ENCODE measurements at regions not wholly inside any gene's neighbourhood (a gene's known extent, or its start where the extent isn't known, plus 50 kb on each side); places are given as distances from the start of the nearest gene placed in this dataset.

DNA sequence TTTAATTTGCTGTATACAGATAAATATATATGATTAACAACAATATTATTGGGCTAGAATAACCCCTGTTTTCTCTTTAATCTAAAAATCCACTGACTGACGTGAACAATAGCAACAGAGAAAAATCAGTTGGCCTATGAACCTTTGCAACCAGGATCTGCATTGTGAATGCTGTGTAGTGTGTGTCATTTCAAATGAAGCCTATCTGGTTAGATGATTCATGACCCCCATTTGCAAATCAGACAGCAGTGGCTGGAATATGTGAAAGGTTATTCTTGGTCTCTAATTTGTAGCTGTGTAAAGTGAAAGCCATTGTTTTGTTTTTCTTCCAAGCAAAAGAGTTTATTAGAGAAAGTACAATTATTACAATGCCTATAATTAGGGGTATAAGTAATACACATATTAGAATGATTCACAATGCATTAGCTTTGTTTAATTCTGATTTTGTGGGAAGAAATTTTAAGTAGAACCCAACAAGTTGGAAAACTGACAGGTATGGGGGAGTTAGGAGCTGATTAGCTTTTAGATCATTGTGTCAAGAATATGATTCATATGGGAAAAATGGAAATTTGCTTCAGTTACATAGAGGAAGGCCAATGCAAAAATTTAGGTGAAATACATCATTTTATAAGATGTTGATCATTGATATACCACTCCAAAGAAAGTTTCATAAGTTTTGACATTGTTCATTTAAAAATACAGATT is 1362.2 kb upstream of the TMEFF2 start:
- H3K27me3 ChIP-seq (ENCODE audit: control insufficient read depth, insufficient read depth, low read length, poor library complexity, severe bottlenecking), result no peaks in the 10 kb centered on the region
- H3K36me3 ChIP-seq (ENCODE audit: control insufficient read depth, insufficient read depth, low read length), result no peaks in the 10 kb centered on the region
- 90 to 100% methylated on average over 1 of the region's 1 CpG for WGBS, 2 experiments
- H3K9me3 ChIP-seq (ENCODE audit: control insufficient read depth, low read length), result no peaks in the 10 kb centered on the region
- H3K27ac ChIP-seq (ENCODE audit: insufficient read depth, low read depth, low read length, poor library complexity, severe bottlenecking), result peak overlapping the region; percentile 26
- no peak overlapping the region for H3K4me3 ChIP-seq (ENCODE audit: insufficient read depth, low read depth, low read length)
- no peaks in the 10 kb centered on the region for H3K4me1 ChIP-seq (ENCODE audit: control insufficient read depth, insufficient read depth, low read length)

DNA sequence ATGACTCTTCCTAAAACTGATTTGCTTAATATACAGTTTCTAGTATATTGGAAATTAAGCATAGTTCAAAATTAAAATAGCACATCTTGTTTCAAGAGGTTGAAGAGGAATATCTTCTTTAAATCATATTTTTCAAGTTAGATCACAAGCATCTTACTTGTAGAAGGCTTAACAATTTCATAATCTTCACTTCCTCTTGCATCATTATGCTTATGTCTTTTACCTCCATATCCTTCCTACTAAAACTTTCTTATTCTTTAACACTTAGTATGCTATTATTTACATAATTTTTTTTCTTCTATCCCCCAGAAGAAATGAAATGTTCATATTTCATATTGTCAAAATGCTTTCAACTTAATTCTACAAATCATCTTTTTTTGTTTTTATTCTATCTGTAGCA is 1354.9 kb upstream of the TMEFF2 start:
- Histone ChIP-seq H3K27ac (ENCODE audit: insufficient read depth, low read depth, low read length, poor library complexity, severe bottlenecking) (no peak overlapping the region), H3K27me3 (ENCODE audit: control insufficient read depth, insufficient read depth, low read length, poor library complexity, severe bottlenecking) (no peaks in the 10 kb centered on the region), H3K36me3 (ENCODE audit: control insufficient read depth, insufficient read depth, low read length) (no peaks in the 10 kb centered on the region), H3K4me3 (ENCODE audit: insufficient read depth, low read depth, low read length) (no peak overlapping the region), H3K9me3 (ENCODE audit: control insufficient read depth, low read length) (no peaks in the 10 kb centered on the region), H3K4me1 (ENCODE audit: control insufficient read depth, insufficient read depth, low read length) (no peaks in the 10 kb centered on the region)

DNA sequence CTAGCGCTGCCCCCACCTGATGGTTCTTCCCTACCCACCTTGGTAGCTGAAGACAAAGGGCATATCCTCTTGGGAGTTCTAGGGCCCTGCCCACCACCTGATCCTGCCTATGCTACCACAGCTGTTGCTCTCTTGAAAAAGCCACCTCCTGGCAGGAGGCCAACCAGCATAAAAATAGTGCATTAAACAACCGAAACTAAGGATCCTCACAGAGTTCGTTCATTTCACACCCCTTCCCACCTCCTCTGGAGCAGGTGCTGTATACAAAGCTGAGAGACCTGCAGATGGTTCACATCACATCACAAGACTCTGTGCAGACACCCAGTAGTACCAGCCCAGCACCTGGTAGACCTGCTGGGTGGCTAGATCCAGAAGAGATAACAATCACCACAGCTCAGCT is 1348.0 kb upstream of the TMEFF2 start:
- Histone ChIP-seq H3K4me1 (ENCODE audit: control insufficient read depth, insufficient read depth, low read length) (no peaks in the 10 kb centered on the region), H3K4me3 (ENCODE audit: insufficient read depth, low read depth, low read length) (no peak overlapping the region), H3K9me3 (ENCODE audit: control insufficient read depth, low read length) (no peaks in the 10 kb centered on the region), H3K36me3 (ENCODE audit: control insufficient read depth, insufficient read depth, low read length) (no peaks in the 10 kb centered on the region), H3K27ac (ENCODE audit: insufficient read depth, low read depth, low read length, poor library complexity, severe bottlenecking) (no peak overlapping the region), H3K27me3 (ENCODE audit: control insufficient read depth, insufficient read depth, low read length, poor library complexity, severe bottlenecking) (no peaks in the 10 kb centered on the region)
- 78 to 93% methylated on average over 3 of the region's 3 CpGs for WGBS, 2 experiments

DNA sequence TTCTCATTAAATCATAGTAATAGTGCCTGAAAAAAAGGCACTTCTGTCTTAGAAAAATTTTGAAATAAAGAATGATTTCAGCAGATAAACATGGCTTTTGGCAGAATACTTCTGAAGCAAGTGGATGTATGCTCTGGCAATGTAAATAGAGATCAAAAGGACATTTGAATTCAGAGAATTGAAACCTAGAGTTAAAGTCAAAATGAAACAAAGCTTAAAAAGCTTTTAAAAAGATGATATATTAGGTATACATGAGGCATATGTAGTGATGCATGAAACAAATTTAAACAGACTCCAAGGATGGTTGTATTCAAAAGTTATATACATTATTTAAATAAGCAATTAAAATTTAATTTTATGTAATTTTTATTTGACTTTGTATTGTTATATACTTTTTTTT is 1344.5 kb upstream of the TMEFF2 start:
- Histone ChIP-seq H3K36me3 (ENCODE audit: control insufficient read depth, insufficient read depth, low read length) (no peaks in the 10 kb centered on the region), H3K4me3 (ENCODE audit: insufficient read depth, low read depth, low read length) (no peak overlapping the region), H3K27me3 (ENCODE audit: control insufficient read depth, insufficient read depth, low read length, poor library complexity, severe bottlenecking) (no peaks in the 10 kb centered on the region), H3K9me3 (ENCODE audit: control insufficient read depth, low read length) (no peaks in the 10 kb centered on the region), H3K27ac (ENCODE audit: insufficient read depth, low read depth, low read length, poor library complexity, severe bottlenecking) (no peak overlapping the region), H3K4me1 (ENCODE audit: control insufficient read depth, insufficient read depth, low read length) (no peaks in the 10 kb centered on the region)

DNA sequence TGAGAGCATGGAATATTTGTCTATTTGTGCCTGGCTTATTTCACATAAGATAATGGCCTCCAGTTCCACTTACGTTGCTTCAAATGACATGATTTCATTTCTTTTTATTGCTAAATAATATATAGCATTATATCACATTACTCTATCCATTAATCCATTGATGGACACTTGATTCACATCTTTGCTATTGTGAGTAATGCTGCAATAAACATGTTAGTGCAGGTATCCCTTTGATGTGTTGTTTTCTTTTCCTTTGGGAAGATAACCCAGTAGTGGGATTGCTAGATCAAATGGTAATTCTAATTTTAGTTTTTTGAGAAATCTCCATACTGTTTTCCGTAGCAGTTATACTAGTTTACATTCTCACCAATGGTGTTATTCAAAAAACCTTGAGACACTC is 1343.3 kb upstream of the TMEFF2 start:
- WGBS, 2 experiments, result 82 to 96% methylated on average over 1 of the region's 2 CpGs
- H3K27me3 ChIP-seq (ENCODE audit: control insufficient read depth, insufficient read depth, low read length, poor library complexity, severe bottlenecking), result no peaks in the 10 kb centered on the region
- no peak overlapping the region for H3K4me3 ChIP-seq (ENCODE audit: insufficient read depth, low read depth, low read length)
- H3K4me1 ChIP-seq (ENCODE audit: control insufficient read depth, insufficient read depth, low read length), result no peaks in the 10 kb centered on the region
- H3K36me3 ChIP-seq (ENCODE audit: control insufficient read depth, insufficient read depth, low read length), result no peaks in the 10 kb centered on the region
- no peak overlapping the region for H3K27ac ChIP-seq (ENCODE audit: insufficient read depth, low read depth, low read length, poor library complexity, severe bottlenecking)
- H3K9me3 ChIP-seq (ENCODE audit: control insufficient read depth, low read length), result no peaks in the 10 kb centered on the region

DNA sequence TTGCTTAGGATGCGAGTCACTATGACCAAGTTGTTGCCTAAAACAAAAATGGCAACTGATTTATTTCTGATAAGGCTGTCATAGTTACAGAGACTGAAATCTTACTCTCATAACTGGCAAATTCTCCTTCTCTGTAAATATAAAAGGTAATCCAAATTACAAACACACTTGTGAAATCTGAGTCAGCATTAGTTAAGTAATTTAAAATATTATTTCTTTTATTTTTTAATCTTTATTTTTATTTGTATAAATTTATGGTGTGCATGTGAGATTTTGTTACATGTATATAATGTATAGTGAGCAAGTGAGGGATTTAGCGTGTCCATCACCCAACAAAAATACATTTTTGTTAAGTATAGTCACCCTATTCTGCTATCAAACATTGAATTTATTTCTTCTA is 1342.8 kb upstream of the TMEFF2 start:
- no peak overlapping the region for H3K4me3 ChIP-seq (ENCODE audit: insufficient read depth, low read depth, low read length)
- no peaks in the 10 kb centered on the region for H3K9me3 ChIP-seq (ENCODE audit: control insufficient read depth, low read length)
- no peaks in the 10 kb centered on the region for H3K27me3 ChIP-seq (ENCODE audit: control insufficient read depth, insufficient read depth, low read length, poor library complexity, severe bottlenecking)
- WGBS, 2 experiments, result 90 to 94% methylated on average over 2 of the region's 2 CpGs
- no peaks in the 10 kb centered on the region for H3K36me3 ChIP-seq (ENCODE audit: control insufficient read depth, insufficient read depth, low read length)
- H3K27ac ChIP-seq (ENCODE audit: insufficient read depth, low read depth, low read length, poor library complexity, severe bottlenecking), result no peak overlapping the region
- H3K4me1 ChIP-seq (ENCODE audit: control insufficient read depth, insufficient read depth, low read length), result no peaks in the 10 kb centered on the region

DNA sequence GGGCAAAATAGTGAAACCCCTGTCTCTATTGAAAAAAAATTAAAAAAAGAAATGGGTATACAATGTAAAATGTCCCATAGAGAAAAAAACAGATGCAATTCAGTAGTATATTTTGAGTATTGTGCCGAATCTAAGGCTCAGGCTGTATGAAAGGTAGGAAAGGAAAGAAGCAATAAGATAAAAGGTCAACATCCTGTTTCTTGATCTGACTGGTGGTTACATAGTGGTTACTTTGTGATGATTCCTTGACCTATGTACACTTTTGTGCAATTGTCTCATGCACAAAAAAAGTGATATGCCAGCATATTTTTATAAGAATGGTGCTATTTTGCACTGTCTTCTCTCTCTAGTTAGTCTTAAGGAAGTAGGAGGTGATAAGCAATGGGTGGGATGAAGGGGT is 1333.7 kb upstream of the TMEFF2 start:
- no peaks in the 10 kb centered on the region for H3K27me3 ChIP-seq (ENCODE audit: control insufficient read depth, insufficient read depth, low read length, poor library complexity, severe bottlenecking)
- 92 to 94% methylated on average over 1 of the region's 1 CpG for WGBS, 2 experiments

DNA sequence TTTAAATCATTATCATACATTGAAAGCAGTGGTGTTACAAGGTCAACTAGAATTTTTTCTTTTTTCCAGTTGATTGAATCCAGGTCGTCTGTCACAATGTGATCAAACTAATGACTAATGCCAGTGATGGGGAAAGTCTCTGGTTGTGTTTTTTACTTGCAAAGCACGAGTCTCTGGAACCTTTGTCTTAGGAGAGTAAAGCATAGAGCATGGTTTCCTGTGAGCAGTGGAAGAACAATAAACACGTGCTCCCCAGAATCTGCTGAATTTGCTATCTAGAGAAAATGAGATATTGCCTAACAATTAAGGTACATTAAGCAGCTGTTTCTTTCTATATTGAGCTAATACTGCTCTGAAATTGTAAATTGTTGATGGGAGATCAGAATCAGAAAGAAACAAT is 1332.4 kb upstream of the TMEFF2 start:
- H3K27me3 ChIP-seq (ENCODE audit: control insufficient read depth, insufficient read depth, low read length, poor library complexity, severe bottlenecking), result no peaks in the 10 kb centered on the region
- no peak overlapping the region for H3K27ac ChIP-seq (ENCODE audit: insufficient read depth, low read depth, low read length, poor library complexity, severe bottlenecking)
- no peaks in the 10 kb centered on the region for H3K36me3 ChIP-seq (ENCODE audit: control insufficient read depth, insufficient read depth, low read length)
- no peaks in the 10 kb centered on the region for H3K4me1 ChIP-seq (ENCODE audit: control insufficient read depth, insufficient read depth, low read length)
- H3K9me3 ChIP-seq (ENCODE audit: control insufficient read depth, low read length), result no peaks in the 10 kb centered on the region
- no peak overlapping the region for H3K4me3 ChIP-seq (ENCODE audit: insufficient read depth, low read depth, low read length)
- WGBS, 2 experiments, result 44 to 57% methylated on average over 3 of the region's 3 CpGs

More for the DNA sequence above, 1333.7 kb upstream of the TMEFF2 start:
- no peaks in the 10 kb centered on the region for H3K9me3 ChIP-seq (ENCODE audit: control insufficient read depth, low read length)
- H3K27ac ChIP-seq (ENCODE audit: insufficient read depth, low read depth, low read length, poor library complexity, severe bottlenecking), result no peak overlapping the region
- H3K4me1 ChIP-seq (ENCODE audit: control insufficient read depth, insufficient read depth, low read length), result no peaks in the 10 kb centered on the region
- no peaks in the 10 kb centered on the region for H3K36me3 ChIP-seq (ENCODE audit: control insufficient read depth, insufficient read depth, low read length)
- H3K4me3 ChIP-seq (ENCODE audit: insufficient read depth, low read depth, low read length), result no peak overlapping the region

DNA sequence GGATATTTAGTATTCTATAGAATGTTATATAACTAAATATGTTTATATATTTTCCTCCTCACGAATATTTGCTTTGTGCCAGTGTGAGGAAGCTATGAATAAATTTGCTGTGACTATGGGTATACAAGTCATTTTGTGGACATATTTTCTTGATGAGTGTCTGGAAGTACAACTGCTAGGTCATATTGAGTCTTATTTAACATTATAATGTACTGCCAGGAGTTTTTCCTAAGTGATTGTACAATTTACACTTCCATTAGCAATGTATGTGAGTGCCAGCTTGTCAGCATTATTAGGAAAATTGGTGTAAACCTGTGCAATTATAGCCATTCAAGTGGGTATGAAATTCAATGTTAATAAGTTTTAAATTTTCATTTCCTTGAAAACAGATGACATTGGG is 1328.9 kb upstream of the TMEFF2 start:
- WGBS, 2 experiments, result 60% methylated on average over 1 of the region's 1 CpG; no CpG with 5 or more reads in 1 of the 2 experiments
- Histone ChIP-seq H3K27me3 (ENCODE audit: control insufficient read depth, insufficient read depth, low read length, poor library complexity, severe bottlenecking) (no peaks in the 10 kb centered on the region), H3K4me3 (ENCODE audit: insufficient read depth, low read depth, low read length) (no peak overlapping the region), H3K27ac (ENCODE audit: insufficient read depth, low read depth, low read length, poor library complexity, severe bottlenecking) (no peak overlapping the region), H3K4me1 (ENCODE audit: control insufficient read depth, insufficient read depth, low read length) (no peaks in the 10 kb centered on the region), H3K9me3 (ENCODE audit: control insufficient read depth, low read length) (no peaks in the 10 kb centered on the region), H3K36me3 (ENCODE audit: control insufficient read depth, insufficient read depth, low read length) (no peaks in the 10 kb centered on the region)

DNA sequence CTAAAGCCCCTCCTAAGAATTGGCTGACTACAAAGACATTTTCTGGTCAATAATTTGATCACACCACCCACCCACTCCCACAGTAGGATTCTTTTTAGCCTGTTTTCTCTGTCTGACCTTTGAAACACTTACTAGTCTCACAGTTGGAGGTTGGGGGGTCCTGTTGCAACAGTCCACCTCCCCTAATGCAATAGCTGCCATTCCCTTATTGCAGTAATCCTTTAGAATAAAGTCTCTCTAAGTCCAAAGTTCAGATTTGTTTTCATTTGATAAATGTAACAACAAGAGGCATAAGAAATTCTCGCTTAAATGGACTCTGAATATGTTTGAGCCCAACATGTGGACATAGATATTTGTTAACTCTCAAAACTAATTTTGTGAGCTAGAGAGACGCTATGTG is 1326.8 kb upstream of the TMEFF2 start:
- Histone ChIP-seq H3K27ac (ENCODE audit: insufficient read depth, low read depth, low read length, poor library complexity, severe bottlenecking) (no peak overlapping the region), H3K4me1 (ENCODE audit: control insufficient read depth, insufficient read depth, low read length) (no peaks in the 10 kb centered on the region), H3K4me3 (ENCODE audit: insufficient read depth, low read depth, low read length) (no peak overlapping the region), H3K9me3 (ENCODE audit: control insufficient read depth, low read length) (no peaks in the 10 kb centered on the region), H3K36me3 (ENCODE audit: control insufficient read depth, insufficient read depth, low read length) (no peaks in the 10 kb centered on the region), H3K27me3 (ENCODE audit: control insufficient read depth, insufficient read depth, low read length, poor library complexity, severe bottlenecking) (no peaks in the 10 kb centered on the region)
- 92 to 100% methylated on average over 2 of the region's 2 CpGs for WGBS, 2 experiments
